ENCODE measurements at regions not wholly inside any gene's neighbourhood (a gene's known extent, or its start where the extent isn't known, plus 50 kb on each side); places are given as distances from the start of the nearest gene placed in this dataset.

DNA sequence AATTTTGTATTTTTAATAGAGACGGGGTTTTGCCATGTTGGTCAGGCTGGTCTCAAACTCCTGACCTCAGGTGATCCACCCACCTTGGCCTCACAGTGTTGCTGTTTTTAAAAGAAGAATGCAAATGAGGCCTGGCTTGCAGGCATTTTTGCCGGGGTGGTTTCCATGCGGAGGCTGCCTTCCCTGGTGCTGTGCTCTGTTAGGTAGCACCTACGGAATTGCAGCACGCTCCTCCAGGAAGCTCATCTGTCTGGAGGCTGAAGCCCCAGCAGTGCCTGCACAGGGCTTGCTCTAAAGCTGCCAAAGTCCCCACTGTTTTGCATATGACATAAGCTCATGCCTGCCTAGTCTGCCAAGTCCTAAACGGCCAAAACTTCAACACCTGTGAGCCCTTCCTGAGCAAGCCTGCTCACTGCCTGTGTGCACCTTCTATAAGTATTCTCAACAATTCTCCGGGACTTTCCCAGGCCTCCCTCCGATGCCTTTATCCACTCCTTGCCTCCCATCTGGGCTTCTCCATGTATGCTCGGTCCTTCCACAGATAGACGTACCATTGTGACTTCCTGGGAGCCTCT is 551.3 kb upstream of the RAB6C start:
- no peak for DNase-seq

DNA sequence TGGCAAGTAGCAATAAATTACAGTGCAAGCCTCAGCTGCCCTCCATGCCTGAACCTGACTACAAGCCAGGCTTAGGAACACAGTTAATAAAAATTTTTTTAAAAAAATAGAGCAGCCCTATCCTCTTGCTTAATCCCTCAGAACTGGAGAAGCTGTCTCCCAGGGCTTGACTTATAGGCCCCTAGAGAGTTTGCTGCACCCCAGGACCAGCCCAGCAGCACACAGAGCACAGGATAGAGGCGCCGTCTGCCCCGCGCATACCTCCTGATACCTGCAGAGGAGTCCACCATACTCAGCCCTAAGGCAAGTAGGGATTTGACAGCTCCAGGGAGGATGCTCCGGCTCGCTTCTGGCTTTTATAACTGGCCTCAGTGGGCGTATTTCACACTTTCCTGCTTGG is 548.6 kb upstream of the RAB6C start:
- DNase-seq = no peak

DNA sequence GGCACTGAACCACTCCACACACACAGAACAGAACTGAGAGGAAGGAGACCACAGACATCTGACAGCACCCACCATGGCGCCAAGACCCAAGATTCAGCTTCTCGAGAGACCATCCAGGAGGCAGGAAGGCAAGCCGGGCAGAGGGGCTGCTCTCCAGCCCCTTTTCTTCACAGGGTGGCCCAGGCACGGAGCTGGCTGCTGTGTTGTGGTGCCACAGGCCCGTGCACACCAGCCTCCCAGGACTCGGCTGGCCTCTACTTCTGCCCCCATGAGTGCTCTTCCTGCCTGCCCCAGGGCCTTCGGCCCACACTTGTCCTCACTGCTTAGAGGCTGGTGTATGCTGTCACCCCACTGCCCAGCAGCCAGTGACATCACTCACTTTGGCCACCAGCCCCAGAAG is 547.6 kb upstream of the RAB6C start:
- no peak for DNase-seq

DNA sequence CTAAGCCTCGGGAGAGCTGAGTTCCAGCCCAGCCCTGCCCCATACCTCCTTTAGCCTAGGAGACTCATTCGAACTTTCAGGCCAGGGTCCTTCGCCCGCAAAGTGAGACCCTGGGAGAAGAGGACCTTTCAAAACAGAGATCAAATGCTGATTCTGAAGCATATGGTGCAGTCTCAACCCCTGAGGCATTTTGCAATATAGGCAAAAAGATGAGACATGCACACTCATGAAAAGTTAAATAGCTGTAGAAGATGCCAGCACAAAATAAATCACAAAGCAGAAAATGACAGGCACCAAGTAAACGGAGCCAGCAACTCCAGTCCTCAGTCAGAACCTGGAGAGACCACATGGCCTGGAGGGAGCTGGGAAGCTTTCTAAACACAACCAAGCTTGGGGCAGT is 542.7 kb upstream of the RAB6C start:
- DNase-seq = no peak

DNA sequence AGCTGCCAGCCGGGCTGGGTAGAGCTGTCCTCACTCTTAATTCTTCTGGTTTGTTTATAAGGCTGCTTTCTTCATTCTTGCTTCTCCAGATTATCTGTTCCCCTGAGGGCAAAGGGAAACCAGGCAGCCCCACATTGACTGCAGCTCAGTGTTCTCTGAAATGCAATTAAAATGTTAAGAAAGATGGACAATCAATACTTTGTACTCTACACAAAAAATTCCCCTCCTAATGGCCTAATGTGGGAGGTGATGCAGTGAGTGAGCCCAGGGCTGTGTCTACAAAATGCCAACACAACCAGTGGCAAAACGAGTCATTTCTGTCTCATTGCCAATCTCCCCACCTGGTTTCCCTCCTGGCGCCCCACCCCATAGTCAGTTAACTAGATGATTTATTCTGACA is 541.7 kb upstream of the RAB6C start:
- DNase-seq = no peak

DNA sequence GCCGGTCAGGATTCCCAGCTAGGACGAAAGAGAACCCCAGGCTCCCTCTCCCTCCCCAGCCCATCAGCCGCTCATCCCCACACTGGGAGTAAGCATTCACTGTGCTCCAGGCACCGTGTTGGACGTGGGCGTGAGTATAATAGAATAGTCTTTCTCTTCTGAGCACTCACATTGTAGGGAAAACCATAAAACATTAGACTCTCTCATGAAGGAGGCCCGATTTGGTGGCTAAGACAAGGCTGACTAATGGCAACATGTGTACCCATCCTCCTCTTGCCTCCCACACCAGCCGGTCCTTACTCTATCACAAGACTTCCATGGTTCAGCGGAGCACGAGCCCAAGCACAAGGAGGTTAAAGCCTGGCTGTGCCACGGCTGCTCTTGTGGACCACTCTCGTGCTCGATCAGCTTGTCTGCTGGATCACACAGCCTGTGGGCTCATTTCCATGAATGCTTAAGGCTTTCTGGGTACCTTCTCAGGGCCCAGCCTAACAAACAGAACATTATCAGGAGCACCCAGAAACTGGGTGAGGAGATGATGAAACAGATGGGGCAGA is 540.9 kb upstream of the RAB6C start:
- DNase-seq = no peak

DNA sequence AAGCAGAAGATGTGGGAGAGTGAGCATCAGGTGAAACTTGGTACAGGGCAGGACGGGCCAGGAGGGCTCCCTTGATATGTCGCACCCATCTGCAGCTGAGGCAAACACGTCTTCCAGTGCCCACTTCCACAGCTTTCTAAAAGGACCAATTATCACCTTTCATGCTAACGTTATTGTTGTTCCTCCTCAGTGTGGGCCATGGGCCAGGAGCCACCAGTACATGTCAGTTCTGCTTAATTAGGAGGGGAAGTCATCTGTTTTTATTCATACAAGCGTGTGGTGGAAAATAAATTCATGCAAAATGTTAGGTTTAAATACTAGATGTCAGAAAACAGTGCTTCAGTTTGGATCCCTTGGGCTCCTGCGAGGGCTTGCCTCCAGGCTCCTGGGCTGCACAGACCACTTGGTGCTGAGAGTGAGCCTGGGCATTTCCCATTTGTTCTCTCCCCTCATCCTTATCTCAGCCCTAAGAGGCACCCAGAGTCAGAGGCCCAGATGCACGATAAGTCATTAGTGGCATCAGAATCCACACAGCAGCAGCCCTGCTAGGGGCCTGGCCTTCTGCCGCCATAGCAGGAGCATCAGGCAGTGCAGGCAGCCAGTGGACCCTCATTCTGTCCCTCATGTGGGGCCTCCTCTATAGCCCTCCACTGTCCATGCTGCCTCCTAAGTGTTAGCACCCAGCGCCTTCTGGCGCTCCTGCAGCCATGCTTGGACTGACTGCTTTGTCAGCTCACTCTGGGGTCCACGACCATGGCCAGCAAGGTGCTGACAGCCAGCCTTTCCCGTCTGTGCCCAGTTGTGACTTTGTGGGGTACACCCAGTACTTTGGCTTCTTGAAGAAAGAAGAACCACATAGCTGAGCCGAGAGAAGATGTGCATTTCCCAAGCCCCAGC is 539.8 kb upstream of the RAB6C start:
- DNase-seq = no peak

DNA sequence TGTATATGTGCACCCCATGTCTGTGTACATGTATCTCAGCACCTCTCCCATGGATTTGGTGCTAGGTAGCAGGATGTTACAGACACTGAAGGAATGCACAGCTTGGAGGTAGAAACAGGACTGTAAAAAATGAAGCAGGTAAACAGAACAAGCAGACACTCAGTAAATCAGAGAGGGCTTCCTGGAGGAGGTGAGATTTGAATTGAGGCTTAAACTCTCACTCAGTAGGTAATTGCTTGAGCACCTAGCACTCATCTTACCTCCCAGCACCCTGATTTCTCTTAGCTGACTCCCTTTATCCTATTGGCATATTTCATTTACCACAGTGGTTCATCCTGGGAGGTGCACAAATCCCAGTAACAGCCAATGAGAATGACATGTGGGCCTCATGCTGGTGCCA is 537.9 kb upstream of the RAB6C start:
- DNase-seq = no peak

DNA sequence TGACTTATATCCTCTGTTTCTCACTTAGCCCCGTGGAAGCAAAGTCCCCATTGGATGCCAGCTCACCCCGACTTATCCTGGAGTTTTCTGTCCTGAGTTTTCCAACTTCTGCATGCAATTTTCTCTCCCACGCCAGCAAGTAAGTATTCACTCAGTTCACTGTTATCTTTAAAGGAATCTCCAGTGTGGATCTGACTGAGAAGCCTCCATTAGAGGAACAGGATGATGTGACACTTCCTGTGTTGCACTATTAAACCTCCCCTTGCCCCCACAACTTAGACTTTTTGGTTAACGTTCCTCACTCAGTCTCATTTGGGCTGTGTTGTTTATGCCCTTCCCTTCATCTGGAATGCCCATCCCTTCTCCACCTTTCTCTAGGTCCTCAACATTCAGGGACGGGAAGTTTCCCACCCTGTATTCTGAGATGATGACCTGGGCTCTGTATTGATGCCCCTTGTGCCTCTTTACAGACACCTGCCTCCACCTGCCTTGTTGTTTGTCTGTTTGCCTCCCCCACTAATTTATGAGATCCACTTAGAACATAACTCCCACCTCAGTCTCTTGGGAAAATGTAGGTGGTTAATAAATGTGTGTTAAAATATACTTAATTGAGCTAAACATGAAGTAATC is 536.1 kb upstream of the RAB6C start:
- DNase-seq = no peak

DNA sequence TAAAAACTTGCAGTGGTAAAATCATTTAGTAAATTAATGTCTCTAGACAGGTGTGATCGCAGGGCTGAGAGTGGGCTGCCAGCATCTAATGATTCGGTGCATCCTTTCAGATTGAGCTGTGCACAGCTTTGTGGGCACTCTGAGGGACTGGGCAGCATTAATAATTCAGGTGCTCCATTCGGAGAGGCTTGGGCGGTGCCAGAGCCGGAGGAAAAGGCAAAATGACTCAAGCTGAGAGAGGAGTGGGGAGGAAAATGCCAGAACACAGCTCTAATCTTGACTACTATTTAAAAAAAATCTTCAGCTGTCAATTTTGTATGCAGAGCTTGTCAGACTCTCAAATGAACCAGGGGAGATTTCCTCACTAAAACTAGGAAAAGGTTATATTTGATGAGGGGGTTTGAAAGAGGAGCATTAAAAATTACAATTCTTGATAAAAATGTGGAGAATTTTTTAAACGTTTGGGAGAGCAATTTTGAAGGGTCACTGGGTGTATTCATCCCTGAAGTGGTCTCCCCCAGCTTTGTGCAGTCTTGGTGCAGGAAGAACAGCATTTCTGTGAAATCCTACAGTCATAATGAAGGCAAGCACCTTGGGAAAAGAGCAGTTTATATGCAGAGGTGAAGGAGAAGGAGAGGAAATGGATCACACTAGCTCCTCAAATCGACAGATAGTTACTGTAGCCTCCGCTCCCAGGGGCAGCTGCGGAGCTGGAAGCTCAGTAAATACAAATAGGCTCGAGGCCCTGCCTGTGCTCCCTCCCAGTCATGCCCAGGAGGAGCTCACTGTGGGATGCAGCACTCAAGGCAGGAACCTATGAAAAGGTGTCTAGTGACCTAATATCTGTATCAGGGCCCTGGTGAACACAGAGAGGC is 535.4 kb upstream of the RAB6C start:
- no peak for DNase-seq

DNA sequence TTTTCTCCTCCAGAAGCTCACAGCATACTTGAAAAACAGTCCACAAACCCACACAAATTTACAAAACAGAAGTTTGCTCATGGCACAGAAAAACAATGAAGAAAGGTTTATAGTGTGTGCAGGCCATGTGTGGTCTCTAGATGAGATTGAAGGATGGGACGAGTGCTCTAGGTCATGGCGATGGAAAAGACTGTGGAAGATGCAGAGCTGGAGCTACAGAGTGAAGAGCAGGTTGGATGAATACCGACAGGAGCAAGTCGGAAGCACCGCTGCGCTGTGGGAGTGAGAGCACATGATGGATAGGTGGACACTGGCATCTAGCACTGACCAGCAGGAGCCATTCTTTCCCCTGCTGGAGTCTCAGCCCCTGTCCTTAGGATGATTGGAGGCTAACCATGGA is 534.7 kb upstream of the RAB6C start:
- no peak for DNase-seq

DNA sequence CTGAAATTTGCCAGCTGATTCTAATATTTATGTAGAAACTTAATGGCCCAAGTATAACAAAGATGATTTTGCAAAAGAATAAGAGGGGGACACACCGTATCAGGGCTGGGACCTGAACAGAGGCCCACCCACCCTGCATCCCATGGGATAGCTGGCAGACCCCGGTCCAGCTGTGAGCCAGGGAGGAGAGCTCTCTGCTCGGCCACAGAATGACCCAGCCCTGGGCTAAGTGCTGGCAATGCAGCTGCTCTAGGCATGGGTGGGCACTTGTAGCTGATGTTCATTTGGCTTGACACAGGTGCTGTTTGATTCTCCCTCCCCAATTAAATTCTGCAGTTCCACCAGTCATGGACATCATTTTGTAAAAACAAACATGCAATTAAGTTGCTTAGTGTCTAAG is 522.8 kb upstream of the RAB6C start:
- no peak for DNase-seq

DNA sequence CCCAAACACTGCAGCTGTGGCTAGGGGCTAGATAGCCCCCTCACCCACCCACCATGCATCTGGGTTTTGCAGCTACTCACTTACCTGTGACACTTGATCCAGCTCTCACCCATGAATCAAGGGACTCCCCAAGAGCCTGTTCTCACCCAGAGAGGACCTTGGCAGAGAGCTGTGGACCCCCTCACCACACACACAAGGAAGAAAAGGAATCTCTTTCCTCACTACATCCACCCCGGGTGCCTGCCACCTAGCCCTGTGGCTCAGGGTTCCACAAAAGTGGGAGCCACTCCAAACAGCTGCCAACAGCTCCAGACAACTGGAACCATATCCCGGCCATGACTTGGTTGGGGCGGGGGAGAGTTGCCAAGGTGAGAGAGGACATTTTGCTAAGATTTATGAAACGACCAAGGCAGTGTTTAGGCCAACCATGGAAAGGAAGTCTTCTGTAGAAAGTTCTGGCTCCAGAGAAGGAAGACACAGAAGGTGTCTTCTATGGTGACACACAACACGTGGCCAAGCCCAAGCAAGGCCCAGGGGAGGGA is 522.1 kb upstream of the RAB6C start:
- DNase-seq = no peak

DNA sequence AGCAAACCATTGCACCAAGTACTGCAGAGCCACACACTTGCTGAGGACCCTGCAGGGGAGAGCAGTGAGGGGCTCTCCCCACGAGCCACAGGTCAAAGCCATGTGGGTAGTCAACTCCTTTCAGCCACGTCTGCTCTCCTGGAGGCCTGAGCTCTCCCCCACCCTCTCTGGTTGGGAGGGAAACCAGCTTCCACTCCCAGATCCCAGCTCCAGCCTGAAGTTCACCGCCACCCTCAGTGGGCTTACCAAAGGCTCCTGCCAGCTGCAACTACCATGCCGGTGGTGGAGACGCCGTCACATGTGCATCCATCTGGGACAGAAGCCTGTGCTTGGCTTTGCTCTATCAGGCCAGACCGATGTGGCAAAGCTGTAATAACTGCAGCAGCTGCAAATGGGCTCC is 521.5 kb upstream of the RAB6C start:
- DNase-seq = no peak

DNA sequence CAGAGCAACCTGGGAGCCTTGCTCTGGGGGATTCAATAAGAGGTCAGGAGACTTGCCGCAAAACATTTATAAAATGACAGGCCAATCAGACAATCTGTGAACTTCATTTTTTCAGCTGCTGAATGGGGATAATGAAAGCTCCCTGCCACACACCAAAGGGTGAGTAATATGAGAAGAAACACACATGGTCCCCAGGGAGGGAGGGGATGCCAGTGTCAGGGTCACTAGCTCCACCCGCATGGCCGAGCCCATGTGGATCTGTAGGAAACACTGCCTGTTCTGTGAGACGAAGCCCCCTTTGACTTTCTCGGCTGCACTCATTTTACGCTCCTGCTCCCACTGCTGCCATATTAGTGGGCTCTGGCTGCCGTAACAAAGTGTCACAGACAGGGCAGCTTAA is 521.0 kb upstream of the RAB6C start:
- DNase-seq = no peak

DNA sequence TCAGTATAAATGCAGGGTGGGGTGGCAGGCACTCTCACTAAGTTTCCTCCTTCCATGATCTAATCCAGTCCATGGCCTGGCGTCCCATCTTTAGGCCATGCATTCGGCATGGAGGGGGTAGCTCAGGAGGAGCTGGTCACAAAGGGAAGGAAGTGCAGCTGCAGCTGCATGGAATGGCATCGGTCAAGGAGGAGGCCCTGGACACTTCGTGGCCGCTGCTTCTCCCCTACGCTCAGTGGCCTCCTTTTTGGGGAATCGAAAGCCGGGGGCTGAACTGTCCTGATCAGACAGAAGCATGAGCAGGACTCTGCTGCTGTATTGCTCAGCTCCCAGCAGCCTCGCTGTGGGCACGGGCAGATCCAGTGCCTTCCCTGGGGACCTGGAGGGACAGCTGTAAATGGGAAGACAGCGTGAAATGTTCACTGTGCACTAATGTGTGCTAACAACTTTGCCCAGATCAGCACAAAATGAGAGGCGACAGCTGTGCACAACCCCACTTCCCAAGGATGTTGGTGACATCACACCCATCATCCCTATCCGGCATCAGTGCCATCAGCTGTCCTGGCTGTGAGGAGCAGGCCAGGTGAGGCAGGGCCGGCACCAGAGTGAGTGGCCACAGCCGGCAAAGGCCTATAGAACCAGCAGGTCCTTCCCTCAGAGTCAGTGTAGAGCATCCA is 520.1 kb upstream of the RAB6C start:
- DNase-seq = no peak

DNA sequence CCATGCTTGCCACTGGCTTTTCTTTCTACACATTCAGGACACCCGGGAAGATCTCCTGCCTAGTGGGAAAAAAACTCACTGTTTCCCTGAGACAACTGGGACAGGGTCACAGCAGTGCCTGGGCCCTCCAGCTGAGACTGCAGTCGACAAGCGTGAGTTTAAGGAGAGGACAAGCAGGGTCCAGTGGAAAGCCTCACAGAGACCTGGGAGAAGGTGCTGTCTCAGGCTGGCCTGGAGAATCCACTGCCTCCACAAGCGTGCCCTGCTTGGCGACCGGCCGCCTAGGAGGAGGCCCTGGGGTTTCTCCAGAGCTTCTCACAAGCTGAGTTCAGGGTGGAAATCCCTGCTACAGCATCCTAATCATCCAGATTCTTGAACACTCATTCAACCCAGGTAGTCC is 519.6 kb upstream of the RAB6C start:
- DNase-seq = no peak

DNA sequence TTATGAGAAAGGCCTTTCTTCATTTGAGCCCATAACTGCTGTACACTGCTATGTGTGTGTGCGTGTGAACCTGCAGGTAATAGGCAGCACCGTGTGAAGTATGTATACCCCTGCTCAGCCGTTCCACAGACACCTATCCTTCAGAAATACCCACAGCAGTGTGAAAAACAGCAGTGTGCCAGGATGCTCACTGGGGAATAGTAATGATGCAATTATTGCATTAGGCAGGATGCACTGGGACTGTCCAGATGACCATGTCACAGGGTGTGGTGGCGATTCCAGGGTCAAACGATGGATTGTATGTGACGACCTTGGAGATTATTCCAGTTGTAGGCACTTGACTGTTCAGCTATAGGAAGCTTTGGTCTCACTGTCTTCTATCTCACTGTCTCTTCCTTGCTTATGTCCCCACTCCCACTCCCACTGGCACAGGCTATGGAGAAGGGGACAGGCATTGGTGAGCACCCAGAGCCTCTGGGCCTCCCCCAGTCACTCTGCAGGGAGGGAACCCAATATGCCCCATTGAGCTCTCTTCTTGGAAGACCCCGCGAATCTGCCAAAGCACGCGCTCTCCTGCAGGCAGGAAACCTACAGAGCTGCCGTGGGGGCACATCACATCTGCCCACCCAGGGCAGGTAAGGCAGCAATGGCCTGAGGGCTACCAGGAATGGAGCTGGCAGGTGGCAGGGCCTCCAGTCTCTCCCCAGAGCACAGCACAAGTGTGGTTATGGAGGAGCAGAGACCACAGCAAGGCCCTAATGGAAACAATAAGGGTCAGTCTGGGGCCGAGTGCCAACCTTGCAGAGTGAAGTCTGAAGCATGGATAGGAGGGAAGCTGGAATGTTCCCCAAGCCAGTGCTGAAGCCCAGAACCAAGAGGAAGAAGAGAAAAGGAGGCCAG is 518.9 kb upstream of the RAB6C start:
- no peak for DNase-seq

DNA sequence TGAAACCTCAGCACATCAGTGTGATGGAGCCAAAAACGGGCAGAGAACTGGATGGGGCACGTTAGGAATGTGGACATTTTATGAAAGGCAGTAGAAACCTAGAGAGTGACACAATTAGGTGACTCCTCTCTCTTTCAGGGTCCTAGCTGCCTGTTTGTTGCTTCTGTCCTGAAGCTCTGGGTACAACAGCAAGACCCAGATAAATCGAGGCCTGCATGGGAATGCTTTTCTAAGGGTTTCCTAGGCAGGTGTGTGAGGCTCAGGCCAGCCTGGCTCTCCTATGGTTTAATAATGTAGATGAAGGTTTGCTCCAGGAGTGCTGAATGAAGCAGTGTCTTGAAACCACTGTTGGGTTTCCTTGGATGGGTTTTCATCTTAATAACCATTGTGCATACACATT is 517.1 kb upstream of the RAB6C start:
- DNase-seq = no peak

DNA sequence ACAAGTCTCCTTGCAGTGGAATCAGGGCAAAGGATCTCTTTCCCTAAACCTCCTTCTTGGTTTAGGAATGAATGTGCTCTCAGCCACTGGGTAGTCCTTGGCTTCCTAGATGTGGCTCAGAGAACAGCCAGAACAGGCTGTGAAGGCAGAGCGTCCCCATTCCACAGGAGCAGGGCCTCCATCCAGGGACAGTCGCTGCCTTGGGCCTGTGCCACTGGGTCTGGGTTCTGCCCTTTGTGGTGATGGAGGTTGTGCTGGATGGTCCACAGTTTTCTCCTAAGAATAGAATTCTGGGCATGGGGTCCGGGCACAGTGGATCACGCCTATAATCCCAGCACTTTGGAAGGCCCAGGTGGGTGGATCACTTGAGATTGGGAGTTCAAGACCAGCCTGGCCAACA is 516.5 kb upstream of the RAB6C start:
- DNase-seq = no peak

DNA sequence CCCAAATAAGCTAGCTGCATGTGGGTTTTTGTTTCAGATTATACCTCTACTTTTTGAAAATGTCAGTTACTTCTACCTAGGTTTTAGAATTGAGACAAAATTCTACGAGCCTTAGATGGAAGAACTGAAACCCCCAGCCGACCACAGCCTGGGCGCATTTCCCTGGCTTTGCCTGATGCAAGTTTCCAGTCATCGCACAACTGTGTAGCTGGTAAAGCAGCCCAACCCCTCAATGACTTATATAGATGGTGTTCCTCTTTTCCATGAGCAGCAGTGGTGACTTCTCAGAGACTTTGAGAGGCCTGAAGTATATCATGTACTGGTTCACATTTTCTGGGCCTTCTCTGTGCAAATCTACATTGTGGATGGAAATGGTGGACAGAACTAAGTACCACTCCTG is 515.4 kb upstream of the RAB6C start:
- DNase-seq = no peak

Measured in activated CD8-positive, alpha-beta memory T cell treated with anti-CD3 and anti-CD28 coated beads for 24 hours (primary cell).